NCI-H460 (cell line): ENCODE measurements at regions not wholly inside any gene's neighbourhood (a gene's known extent, or its start where the extent isn't known, plus 50 kb on each side); places are given as distances from the start of the nearest gene placed in this dataset.

Experiments used
- DNase-seq: peaks from one replicate; pipeline ENCODE4 v3.0.0-alpha.2; 2016; ENCODE audit warnings: low read depth; ENCODE audit errors: extremely low read depth

GRCh38 chr2:128399690-128400291, 81.1 kb upstream of the HS6ST1 start:
- no peak for DNase-seq

DNA sequence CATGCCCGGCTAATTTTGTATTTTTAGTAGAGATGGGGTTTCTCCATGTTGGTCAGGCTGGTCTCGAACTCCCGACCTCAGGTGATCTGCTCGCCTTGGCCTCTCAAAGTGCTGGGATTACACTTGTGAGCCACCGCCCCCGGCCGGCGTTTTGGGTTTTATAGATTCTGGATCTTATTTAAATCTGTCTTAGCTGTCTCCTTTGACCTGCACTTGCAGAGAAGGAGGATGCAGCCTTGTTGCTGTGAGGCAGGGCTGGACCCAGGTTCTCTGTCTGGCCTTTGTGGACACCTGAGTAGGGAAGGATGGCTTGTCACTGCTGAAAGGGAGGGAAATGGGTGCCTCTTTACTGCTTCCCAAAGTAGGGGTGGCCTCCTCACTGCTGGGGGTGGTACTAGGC, 83.0 kb upstream of the HS6ST1 start:
- no peak for DNase-seq

DNA sequence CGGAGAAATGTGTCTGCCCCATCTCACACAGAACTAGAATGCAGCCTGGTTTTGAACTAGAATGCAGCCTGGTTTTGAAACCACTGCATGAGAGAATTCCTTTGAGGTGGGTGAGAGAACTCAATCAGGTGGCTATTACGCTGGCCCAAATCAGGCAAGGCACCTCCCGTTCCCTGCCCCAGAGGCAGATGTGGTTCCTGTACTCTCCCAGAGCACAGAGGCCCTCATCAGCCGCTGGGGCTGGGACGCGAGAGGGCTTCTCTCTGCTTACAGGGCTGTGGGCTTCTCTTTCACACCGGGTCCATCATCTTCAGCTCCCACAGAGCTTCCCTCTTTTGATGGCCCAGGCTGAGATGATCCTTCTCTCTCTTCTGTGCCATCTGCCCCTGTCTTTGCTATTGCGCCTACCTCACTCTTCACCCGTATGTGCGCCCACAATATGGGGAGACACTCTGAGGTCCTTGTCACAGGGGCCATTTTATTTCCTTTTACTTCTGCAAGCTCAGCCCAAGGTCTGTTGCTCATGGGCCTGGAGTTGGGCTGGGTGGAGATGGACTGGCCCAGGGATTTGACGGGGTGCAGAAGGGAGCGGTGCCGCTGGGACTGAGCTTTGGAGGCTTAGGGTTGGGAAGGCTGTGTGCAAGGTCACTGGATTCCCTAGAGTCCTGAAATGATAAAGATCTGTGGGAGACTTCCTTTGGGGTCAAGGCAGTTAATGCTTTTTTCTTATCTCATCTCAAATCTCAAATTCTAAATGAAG, 84.4 kb upstream of the HS6ST1 start:
- DNase-seq = no peak

GRCh38 chr2:128403814-128404708, 85.4 kb upstream of the HS6ST1 start:
- no peak for DNase-seq

GRCh38 chr2:128404709-128405466, 86.2 kb upstream of the HS6ST1 start:
- no peak for DNase-seq

DNA sequence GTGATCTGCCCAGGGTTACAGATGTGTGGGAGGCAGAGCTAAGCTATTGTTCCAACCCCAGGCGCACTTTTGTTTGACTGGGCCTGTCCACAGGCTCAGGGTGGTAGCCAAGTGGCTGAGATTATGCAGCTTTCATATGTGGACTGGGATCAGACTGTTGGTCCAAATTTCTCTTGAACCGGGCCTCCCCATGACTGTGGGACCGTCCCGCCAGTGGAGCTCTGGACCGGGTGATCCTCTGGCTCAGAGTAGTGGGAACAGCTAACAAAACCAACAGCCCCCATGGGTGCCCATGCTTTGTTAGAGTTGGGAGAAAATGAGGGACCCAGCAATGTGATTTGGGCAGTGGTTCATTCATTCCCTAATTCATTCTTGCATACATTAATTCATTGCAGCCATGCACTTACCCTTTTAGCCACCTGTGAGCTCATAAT, 86.8 kb upstream of the HS6ST1 start:
- no peak for DNase-seq

DNA sequence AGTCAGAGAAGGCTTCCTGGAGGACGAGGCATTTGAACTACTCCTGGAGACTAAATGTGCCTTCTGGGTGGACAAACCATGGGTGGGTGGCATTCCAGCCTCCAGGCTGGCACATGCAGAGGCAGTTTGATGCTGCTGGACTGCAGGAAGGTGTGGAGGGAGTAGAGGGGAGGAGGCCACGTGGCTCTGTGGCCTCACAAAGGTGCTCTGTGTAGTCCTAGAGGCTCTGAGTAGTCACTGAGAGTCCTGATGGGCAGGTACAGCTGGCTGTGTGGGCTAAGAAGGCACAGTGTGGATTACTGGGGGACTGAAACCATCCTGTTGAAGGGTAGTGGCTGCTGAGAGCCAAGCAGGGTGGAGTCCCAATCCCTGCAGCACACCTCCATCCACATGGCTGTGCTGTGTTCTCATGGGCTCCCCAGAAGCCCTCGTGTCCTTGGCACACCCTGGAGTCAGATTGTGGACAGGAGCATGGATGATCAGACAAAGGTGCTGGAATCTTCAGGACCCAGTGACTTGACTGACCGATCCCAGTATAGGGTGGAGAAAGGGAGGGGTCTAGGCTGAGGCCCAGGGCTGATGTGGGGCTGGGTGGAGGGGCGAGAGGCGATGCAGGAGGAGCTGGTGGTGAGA, 87.4 kb upstream of the HS6ST1 start:
- no peak for DNase-seq

DNA sequence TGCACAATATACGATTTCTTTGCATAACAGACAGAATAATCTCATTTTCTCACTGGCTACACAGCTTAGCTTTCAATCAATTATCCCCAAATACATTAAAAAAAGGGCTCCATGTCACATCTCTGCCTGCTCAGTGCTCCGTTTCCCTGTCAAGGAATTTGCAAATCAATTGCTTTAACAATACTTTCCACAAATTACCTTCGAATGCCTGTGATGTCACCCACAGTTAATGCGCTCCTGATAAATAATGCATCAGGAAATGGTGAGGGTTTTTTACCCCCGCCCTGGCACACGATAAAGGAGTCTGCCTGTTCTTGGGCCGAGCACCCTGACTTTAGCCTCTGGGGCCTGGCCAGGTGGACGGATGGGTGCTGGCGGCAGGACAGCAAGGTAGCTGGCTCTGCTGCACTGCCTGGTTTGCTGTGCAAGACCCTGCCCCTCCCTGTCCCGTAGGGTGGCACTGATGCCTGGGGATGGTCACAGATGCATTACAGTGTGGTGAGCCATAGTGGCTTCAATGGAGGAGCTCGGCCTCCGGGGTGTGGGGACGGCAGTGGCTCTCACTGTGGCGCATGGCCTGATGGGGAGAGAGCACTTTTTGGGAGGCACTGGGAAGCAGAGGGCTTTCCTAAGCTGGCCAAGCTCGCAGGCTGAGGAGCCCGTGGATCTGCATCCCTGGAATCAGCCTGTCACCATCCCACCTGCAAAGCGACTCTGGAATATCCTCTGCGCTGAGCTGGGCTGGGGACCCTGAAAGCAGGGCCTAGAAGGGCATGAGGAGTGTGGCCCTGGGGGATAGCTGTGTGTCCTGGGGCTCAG, 88.3 kb upstream of the HS6ST1 start:
- DNase-seq = no peak

DNA sequence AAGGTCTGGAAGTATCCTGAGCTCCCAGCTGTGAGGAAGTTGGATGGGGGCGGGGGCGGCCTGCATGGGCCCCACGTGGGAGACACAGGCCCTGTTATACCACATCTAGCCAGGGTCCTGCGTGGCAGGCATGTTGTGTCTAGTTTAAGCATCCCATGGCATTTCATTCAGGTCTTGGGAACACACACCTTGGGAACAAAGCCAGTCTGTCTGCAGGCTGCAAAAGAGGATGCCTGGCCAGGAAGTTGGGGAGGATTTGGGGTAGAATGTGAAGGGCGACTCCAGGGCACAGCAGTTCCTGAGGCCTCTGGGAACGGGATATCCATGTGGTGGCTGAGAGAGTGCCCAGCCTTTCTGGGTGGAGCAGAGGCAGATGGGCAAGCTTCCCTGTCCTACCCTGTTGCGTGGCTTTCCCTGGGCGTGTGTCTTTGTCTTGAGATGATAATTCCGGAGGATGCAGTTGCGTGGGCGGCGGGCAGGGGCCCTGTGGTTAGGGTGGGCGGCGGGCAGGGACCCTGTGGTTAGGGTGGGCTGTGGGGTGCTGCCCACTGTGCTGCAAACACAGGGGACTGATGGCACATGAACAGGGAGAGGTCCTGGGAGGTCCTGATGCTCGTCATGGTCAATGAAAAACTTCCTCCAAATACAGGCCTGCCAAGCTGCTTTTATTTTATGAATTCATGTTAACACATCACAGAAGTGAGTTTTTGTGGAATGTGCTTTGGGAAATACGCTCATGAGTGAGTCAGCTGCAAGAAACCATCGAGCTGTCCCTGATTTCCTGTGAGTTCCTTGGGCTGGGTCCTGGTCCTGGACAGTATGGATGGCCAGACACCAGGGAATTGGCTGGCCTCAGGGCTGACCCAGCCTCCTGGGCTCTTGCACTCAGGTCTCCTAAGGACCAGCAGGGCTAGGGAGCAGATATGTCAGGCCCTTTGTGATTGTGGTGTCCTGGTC, 90.0 kb upstream of the HS6ST1 start:
- DNase-seq = no peak

DNA sequence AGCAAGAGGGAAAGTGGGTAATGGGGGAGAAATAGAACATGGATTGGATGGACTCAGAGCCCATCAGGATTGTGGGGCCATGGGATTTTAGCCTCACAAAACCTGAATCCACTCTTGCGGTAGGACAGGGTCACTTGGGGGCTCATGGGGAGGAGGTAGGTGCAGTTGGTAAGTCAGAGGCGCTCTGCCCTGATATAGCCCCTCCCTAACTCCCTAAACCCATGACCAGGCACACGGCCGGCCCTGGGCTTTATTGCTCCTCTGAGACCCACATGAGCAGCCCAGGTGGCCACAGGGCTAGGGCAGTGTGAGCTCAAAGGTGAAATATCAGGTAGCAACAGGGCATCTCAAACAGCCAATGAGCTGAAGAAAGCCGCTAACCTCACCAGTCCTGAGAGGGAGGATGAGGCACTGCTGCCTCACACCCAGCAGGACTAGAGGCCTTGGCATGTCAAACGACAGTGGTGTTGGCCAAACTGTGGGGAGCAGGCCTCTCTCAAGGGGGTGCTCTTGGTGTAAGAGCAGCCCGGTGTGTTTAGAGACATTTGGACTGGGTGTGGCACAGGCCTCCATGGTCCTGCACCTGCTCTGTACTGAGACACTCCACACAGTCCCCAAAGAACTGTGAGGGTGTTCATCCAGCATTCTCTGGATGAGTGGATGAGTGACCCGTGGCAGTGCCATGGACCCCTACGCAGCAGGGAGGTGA, 90.8 kb upstream of the HS6ST1 start:
- DNase-seq = no peak

DNA sequence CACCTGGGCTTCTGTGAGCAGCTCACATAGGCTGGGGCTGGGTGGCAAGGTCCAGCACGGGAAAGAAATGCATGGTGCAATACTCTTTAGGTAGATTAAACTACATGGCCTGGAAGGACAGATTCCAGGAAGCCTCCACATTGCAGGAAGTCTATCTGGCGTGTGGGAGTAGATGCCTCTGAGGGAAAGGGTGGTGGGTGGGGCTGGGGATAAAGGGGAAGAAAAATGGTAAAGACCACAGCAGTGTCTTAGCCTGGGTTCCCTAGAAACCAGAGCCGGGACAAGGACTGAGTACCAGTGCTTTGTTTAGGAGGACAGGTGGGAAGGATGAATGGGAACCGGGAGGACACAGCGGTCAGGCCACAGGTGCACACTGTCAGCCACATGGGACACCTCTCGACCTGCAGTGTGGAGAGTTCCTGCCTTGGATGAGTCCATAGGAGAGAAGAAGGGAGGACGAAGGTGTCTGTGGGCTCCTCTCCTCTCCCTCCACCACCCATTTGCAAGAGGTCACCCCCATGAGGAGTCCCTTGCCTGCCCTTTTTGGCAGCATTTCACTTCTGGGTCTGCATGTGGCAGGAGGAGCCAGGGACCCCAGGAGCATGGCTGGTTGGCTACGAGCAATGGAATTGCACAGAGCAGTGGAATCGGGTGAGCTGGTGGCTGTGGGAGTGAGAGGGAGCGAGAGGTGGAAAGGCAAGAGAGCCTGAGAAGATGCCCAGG, 91.5 kb upstream of the HS6ST1 start:
- no peak for DNase-seq

DNA sequence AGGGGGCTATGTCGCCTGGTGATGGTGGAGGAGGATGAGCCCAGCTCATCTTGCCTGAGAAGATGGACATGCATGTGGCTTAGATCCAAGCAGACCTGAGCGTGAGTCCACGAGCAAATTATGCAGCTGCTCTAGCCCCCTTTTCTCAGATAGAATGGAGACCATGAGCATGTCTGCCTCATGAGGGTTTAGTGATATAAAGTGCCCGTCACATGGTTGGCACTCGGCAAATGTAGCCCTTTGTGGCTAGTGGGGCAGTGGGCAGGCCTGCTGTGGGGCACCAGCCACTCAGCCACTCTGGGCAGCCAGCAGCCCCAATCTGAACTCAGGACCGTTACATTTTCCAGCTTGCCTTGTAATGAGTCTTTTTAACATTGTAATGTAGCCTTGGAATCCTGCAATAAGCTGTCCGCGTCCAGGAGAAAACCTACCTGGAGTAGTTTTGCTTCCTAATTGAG, 92.1 kb upstream of the HS6ST1 start:
- DNase-seq = no peak

DNA sequence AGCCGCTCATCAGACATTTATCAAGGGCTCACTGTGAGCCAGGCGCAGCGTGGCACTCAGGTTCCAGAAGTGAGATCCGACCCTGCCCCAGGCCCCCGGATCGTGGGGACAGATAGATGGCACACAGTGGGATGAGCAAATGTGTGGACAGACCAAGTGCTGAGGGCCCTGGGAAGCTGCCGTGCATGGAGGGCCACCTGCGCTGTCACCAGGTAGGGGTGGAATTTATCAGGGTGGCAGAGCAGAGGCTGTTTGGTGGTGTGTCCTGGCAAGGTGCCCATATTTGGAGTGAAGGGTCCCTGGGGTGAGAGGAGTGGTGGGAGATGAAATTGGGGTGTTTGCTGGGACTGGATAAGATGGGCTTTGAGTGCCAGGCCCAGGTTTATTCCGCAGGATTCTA, 92.8 kb upstream of the HS6ST1 start:
- DNase-seq = no peak

DNA sequence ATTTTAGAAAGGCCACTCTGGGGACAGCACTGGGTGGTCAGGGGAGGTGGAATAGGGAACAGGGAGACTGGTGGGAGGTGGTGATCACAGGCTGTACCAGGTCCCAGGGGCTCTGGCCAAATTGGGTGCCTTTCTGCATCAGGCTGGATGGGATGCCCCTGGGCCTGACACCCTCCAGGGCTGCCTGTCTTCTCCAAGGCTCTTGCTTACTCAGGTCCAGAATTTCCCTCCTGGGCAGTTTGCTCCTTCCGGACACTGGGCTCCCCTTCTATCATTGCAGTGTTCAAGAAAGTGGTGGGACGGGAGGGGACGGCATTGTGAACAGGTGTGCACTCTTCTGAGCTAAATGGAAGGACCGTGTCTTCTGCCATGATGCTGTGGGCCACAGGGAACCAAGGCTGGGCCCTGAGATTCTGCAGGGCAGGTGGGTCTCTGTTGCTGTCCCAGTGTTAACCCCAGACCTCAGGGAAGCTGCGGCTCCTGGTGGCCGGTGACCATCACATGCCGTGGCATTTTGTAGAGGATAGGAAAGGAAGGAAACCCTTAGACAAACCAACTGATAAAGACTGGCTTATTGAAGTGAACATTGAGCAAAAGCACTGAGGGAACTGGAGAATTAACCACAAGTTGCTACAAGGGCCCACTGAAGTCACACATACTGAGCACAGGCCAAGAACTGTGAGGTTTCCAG, 93.7 kb upstream of the HS6ST1 start:
- no peak for DNase-seq

- DNase-seq = no peak
Measured at GRCh38 chr2:128413014-128413717, 94.5 kb upstream of the HS6ST1 start.
